NCI-H1092 treated with DMSO at 0.1 percent for 48 hours (cell line): ENCODE measurements at regions not wholly inside any gene's neighbourhood (a gene's known extent, or its start where the extent isn't known, plus 50 kb on each side); places are given as distances from the start of the nearest gene placed in this dataset.
A peak's percentile ranks its signal among the peaks of the same experiment; 100 is the strongest.
"Not testable (repeated sequence)": the region's sequence is repeated elsewhere in the genome, so short reads cannot be mapped to it uniquely, and the experiment has no call there.

ENCODE experiments used
- DNase-seq: peaks from one replicate; lab custom pipeline; 2025; lab: John Stamatoyannopoulos, UW

DNA sequence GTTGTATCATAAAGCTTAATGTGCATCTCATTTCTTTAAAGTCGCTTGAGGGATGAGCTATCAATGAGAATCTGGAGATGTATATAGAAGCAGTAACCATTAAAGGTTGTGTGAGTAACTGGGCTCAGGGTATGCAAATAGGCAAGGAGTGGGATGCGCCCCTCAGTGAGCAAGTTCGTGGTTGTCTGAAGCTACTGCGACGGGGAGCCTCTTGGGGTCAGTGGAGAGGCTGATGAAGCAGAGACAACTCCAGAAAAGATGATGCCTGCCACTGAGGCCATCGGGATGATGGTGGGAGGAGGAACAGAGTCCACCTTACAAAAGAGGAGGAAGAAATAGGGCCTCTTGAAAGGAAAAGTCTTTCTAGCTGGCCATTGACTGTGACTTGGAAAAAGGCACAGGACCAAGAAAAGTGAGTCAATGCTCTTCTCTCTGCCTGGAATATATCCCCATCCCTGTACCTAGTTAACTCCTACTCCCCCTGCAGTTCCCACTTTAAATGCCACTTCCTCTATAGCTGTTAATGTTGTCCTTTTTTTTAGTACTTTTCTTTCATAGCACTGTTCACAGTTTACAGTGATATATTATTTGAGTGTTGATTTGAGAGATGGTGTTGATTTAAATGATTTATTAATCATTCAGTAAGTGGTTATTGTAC, 51.4 kb upstream of the LSM6 start:
- DNase-seq = no peak

DNA sequence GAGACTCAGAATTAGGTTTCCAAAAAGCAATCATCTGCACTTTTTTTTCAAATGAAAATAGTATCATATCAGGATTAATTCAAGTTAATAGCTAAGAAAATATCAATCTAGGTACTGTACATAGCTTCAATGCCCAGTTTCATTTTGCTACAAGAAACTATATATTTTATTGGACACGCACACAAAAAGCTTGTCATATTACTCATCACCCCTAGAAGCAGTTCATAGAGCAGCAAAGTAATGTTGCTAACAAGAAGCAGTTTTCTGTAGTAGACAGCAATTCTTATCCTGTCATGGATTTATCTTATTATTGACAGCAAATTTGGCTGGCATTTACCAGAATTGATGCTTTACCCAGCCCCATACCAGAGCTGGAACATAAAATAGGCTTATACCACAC, 52.3 kb upstream of the LSM6 start:
- no peak for DNase-seq

DNA sequence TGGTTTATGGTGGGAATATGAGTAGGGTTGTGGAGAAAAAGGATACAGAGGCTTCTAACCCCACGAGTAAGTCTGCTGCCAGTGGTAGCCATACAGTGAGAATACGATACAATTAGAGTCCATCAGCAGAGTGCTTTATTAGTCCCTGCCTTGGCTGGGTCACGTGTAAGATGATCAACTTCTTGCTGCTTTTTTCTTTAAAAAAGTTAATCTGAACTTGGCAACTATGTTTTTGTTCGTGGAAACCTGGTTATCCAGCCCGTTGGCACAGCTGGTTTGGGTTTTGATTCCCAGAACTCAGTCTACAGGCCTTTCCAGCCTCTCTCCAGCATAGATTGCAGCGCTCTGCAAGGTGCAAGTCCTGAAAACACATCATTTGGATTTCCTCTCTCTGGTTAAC, 53.1 kb upstream of the LSM6 start:
- DNase-seq = no peak

DNA sequence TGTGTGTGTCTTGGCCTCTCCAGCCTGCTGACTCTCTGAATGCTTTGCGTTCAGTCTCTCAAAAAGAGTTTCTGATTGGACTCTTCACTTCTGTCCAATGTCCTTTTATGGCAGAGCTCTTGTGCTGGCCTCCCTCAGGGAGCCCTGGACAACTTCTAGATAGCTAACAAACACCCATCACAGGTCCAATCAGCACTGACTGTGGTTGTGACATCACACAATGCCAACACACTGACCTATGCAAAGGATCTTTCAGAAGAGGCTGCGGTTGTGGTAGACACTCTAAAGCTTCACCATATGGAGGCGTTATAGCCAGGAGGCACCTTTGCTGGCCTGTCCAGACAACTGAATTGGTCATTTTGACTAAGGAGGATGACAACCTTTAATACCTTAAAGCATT, 53.8 kb upstream of the LSM6 start:
- DNase-seq = no peak

DNA sequence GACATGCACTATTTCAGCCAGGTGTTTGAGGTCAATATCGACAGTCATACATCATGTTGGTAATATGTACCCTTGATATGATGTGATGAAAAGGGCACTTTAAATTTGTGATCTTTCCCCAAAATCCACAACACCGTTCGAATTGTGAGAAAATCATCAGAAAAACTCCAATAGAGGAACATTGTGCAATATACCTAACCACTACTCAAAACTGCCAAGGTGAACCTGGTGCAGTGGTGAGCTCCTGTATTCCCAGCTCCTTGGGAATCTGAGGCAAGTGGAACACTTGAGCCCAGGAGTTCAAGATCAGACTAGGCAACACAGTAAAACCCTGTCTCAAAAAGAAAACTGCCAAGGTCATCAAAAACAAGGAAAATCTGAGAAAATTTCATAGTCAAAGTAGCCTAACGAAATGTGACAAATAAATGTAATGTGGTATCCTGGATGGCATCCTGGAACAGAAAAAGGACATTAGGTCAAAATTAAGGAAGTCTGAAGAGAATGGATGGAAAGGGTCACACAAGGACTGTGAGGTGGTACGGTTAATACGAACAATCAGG, 55.6 kb upstream of the LSM6 start:
- DNase-seq = no peak

DNA sequence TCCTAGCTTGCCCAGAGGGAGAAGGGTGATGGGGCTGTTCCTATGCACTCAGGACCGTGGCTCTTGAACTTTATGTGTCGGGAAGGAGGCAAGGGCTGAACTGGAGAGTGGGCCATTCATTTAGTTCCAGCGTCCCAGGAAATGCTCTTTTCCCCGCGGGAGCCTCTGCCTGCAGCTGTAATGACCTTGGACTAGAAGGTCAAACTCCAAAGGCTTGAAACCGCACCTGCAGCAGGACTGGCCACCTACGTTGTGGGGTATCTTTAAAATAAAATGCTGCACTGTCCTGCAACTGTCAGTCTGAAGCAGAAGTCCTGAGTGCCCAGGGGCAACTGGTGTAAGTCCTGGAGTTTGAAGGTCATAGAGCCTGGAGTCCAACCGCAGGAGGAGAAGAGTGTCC, 61.5 kb upstream of the LSM6 start:
- no peak for DNase-seq

DNA sequence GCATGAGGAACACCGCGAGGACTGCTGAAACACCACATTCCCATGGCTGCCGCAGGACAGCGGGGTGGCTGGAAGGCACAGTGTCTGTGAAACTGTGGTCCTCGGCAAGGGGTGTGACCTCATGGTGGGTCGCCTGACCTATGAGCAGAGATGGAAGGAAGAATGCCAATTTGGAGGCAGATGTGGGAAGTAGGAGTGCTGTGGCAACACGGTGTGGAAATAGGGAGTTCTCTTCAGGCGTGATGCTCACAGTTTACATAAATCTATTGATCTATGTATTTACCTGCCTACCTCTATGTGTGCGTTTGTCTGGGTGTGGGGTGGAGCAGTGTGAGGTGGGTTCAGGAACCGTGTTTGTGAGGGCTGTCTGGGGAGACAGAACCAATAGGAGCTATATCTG, 62.3 kb upstream of the LSM6 start:
- no peak for DNase-seq

DNA sequence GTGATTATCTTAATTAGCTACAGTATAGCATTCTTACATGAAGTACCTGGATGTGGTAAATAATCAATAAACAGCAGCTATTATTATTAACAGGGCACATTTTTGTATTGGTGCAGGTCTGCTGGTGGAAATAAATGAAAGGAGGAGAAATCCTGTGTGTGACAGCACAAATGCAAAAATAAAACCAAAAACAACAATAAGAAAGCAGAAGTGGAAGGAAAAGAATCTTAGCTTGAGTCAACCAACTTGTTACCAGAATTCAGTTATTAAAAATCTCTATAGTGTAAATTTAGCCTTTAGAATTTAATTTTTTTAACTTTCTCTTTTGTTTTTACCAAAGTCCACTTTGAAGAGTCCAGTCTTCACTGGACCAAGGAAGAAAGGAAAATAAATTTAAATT, 63.1 kb upstream of the LSM6 start:
- DNase-seq = no peak

DNA sequence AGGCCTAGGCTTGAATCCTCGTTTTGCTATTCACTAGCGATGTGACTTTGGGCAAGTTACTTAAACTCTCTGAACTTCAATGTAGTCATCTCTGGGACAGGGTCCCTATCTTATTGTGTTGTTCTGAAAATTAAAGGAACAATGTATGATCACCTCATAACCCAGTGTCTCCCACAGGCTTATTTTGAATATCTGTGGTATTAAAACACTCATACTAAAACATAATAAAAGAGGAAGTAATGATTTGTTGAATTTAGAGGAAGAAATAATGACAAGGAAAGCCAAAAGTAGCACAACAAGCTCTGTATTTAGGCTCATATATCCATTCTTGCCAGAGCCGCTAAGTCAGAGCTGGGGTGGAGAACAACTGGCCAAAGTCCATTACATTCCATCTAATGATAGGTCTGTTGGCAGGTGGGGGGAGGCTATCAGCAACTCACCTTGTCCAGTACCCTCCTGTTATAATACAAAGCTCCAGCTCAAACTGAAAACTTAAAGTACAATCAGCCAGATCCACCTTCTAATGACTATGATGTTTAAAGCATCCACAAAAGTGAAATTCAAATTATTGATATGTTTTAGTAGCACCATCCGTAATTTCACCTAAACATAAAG, 64.5 kb upstream of the LSM6 start:
- no peak for DNase-seq

DNA sequence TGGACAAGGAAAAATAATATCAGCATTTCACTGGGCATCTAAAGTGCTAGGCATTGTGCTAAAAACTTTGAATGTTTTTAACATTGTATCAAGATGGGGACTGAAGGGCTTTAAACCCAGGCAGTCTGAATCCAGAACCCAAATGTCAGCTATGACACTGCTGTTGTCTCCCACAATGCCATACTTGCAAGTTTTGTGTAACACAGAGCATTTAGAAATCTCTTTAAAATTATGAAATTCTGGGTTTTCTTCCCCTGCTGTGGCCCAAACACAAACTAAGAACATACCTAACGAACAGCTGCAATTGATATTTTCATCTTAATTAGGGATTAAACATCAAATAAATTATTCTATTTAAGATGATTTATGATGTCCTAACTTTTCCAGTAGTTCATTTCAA, 66.8 kb upstream of the LSM6 start:
- no peak for DNase-seq

DNA sequence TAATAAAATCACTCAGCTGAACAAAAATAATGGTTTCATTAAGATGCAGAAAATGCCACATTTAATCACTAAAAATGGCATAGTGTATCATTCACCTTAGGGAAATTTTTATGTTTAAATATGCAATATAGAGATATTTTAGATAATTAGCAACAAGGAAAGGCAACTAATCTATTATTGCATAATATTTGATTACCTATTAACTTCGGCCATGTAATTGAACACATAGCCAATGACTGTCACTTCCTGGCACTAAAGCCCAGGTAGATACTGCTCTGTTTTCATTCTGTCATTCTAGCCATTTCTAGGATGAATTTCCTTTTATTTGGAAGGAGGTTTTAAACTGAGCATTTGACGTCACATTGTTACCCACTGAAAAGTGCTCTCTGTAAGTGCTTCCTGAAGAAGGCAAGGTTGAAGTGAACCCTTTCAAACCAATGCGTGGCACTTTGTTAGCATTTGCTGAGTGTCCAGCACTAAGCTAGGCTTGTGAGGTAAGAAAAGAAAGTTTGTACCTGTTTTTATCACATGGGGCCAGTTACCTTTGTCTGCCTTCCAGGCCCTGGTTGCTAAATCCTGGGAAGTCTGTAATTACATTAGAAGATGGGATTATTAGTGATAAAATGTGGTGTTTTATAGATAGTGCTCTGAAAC, 67.8 kb upstream of the LSM6 start:
- no peak for DNase-seq

DNA sequence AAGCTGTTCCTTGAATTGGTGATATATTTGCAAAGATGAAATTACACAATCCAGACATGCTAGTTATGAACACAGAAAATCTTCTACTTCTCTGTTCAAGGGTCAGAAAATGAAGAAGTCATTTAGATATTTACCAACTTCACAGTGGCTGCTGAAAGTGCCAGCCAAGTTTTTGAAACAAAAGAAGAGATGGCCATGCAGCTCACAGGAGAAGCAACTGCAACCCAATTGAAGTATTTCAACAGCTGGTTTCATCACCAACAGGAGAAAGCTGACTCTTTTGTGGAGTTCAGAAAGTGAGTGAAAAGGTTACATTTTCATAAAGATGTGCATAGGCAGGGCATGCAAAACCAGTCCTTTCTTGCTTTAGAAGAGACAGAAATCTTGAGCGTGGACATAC, 70.1 kb upstream of the LSM6 start:
- no peak for DNase-seq

DNA sequence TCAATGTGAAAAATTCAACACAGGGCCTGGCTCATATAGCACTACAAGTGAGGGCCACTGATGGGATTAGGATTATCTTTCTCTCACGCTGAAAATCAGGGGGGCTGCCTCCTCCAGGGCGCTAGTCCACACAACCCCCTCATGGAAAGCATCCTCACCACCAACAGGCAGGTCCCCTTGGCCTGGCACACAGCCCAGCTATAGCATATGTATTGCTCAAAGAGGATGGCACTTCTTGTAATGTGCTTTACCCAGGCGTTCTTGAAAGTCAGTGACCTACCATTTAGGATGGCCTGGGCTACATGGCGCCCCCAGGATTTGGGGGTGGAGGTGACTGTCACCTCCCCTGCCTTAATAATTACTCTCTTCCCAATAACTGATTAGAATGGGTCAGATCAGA, 71.0 kb upstream of the LSM6 start:
- no peak for DNase-seq

DNA sequence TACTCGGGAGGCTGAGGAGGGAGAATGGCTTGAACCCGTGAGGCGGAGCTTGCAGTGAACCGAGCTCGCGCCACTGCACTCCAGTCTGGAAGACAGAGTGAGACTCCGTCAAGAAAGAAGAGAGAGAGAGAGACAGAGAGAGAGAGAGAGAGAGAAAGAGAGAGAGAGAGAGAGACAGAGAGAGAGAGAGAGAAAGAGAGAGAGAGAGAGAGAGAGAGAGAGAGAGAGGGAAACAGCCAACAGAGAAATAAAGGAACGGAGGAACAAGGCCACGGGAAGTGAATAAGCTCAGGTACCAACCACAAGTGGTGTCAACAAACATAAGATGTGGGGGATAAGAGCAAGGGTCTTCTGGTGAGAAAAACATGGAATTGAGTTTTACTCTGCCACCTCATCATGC, 71.5 kb upstream of the LSM6 start:
- DNase-seq = not testable (repeated sequence)

DNA sequence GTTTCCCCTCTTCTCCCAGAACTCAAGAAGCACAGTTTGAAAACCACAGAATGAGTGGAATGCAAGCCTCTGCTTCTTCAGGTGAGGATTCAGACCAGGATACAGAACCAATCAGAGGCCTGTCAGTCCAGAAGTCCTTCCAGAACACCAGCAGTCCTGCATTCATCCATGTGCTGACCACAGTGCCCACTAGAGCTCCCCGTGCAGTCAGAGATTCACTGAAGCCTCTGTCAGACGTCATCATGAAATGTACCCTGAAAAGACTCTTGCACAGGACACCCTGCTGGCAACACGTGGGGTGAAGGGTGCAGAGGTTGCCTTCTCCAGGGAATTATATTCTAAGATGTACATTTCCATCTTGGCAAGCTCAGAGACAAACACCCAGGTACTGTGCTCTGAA, 75.9 kb upstream of the LSM6 start:
- DNase-seq = no peak

DNA sequence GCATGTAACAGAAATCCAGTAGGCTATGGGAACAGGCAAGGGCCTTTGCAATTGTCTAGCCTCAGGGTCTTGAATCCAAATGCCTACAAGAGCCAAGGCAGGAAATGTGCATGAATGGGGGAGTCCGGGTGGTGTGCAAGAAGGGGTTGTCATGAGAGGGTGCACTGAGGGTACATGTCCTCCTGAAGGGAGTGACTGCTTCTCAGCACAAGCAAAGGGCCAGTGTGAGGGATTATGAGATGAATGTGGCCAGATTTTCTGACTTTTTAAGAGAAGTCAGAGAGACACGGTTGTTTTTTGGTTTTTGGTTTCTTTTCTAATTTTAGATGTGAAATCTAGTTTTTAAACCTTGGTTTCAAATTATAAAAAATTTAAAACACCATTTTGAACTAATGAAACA, 76.5 kb upstream of the LSM6 start:
- no peak for DNase-seq

DNA sequence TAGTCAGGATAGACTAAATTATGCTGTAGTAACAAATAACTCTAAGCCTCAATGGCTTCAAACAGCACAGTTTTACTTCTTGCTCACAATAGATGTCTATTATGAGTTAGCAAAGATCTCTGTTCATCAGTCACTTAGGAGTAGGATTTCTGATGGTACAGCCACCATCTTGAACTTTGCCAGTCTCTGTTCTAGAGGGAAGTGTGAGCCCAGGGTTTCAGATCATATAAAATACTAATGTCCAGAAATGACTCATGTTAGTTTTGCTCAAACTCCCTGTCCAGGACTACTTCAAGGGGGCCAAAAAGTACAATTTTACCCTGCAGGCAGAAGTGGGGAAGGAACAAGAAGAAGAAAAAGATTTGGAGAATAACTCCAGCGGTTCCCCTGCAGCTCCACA, 77.1 kb upstream of the LSM6 start:
- DNase-seq = no peak

DNA sequence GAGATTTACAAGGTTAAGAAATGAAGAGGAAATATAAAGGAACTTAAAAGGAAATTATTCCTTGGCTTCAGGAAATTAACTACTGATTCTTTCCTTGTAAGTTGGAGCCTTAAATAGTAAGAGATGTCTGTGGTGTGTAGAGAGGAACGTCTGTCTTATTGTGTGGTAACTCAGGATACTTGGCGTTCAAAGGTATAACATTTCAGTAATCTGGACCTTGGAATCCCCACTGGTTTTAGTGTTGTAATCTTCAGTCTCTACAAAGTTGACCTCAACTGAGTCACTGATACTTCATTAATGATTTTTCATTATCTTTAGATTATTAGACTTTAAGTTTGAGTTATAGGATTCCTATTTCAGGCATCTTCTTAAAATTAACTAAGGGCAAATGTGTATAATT, 79.1 kb upstream of the LSM6 start:
- no peak for DNase-seq

DNA sequence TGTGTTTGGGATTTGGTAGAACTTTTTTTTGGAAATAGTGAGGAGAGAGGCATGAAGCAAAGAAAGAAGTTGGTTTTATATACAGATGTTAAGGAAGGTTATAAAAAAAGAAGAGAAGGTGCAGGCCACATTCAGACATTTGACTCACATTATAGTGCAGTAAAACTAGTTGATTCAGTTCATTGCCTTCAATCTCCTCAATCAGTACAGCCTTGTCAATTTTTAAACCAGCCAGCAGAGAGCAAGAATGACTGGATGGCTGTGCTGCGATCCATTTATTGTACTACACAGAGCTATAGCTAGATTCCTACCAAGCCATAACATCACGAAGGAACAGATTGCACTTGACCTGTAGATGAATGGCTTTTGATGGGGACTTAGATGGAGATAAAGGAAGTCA, 79.7 kb upstream of the LSM6 start:
- no peak for DNase-seq

DNA sequence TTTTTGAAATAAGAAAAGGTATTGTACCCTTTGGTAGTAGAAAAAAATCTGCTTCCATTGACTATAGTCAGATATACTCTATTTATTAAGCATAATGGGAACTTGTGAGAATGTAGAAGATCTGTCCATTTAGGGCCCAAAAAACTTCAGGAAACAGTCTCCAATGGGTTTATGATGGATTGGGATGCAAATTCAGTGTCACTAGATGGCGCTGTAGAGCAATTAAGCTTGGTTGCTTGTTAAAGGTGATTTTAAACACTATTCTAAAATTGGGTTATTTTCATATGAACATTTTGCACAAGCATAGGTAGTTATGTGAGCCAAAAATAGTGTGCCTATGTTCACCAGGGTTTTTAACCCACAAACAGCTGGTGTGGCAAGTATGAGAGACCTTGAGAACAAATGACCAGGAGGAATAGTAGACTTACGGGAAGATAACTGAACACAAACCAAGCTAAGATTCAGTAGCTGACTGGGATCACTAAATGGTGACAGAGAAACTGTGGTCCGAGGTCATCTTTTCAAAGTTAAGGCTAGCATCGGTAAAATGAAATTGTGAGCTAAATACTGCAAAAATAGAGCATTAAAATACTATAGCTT, 80.3 kb upstream of the LSM6 start:
- DNase-seq = peak; percentile 64

DNA sequence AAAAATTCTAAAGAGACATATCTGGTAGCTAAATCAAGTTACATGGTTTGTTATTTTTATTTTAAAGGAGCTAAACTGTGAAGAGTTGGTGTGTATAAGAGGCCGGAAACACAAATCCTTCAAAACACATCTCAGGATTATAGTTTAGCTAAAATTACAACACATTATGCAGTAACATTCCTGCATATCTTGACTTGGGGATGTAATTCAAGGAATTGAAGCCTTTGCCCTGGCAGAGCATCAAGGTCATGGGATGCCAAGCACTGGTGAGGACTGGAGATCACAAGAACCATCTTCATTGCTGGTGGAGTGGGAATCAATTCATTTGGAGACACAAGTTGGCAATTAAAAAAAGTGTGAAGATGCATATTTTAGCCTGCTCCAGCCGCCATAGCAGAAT, 86.8 kb upstream of the LSM6 start:
- DNase-seq = no peak

DNA sequence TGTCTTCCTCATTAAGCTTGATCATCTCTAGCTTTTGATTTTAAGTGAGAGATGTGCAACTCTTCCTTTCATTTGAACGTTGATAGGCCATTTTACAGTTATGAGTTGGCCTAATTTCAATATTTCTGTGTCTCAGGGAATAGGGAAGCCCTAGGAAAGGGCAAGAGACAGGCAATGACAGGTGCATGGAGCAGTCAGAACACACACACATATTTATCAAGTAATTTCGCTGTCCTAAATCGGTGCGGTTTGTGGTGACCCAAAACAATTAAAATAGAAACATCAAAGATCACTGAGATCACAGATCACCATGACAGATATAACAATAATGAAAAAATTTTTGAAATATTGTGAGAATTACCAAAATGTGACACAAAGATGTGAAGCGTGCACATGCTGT, 87.7 kb upstream of the LSM6 start:
- no peak for DNase-seq

DNA sequence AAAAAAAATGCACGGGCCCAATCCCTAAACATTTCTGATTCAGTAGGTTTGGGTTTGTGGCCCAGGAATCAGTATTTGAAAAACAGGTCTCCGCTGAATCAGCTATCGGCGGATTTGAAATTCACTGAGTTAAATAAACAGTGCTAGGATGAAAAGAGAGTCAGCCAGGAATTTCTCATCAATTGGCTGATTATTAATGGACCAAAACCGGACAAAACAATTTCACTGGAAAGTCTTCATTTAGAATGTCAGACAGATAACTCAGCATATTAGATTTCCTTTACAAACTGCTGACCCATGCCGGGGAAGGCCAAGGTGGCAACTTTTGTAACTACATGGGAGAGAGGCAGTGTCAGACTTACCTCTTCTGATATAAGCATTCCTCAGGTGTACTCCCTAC, 99.4 kb upstream of the LSM6 start:
- no peak for DNase-seq
